WERI-Rb-1 (cell line): ENCODE measurements at regions not wholly inside any gene's neighbourhood (a gene's known extent, or its start where the extent isn't known, plus 50 kb on each side); places are given as distances from the start of the nearest gene placed in this dataset.
"Not testable (repeated sequence)": the region's sequence is repeated elsewhere in the genome, so short reads cannot be mapped to it uniquely, and the experiment has no call there.

Experiments
- DNase-seq: peaks from one replicate; pipeline ENCODE4 v3.0.0-alpha.2; 2020
- H3K27ac ChIP-seq: fragments of 250-450 bp; sonication (Bioruptor Pico); 2 replicates; pipeline ENCODE4 v1.5.1; 2020; ENCODE audit warnings: mild to moderate bottlenecking, moderate library complexity
- H3K27me3 ChIP-seq: fragments of 250-450 bp; sonication (Bioruptor Pico); 2 replicates; pipeline ENCODE4 v1.5.1; 2021; ENCODE audit warnings: mild to moderate bottlenecking, low read depth, moderate library complexity; ENCODE audit not compliant: insufficient read depth, severe bottlenecking
- H3K36me3 ChIP-seq: fragments of 250-450 bp; sonication (Bioruptor Pico); 2 replicates; pipeline ENCODE4 v1.5.1; 2020; ENCODE audit warnings: mild to moderate bottlenecking, moderate library complexity
- H3K4me3 ChIP-seq: 2 replicates; pipeline ENCODE4 v1.5.1; 2011; ENCODE audit warnings: low read depth, mild to moderate bottlenecking, control low read depth, low read length
- H3K9me3 ChIP-seq: fragments of 250-450 bp; sonication (Bioruptor Pico); 2 replicates; pipeline ENCODE4 v1.5.1; 2021; ENCODE audit warnings: mild to moderate bottlenecking, moderate library complexity; ENCODE audit not compliant: severe bottlenecking
- CTCF ChIP-seq: IDR thresholded peaks from 2 replicates; pipeline ENCODE4 v1.5.1; 2011; ENCODE audit warnings: low read depth, mild to moderate bottlenecking, control low read depth, inconsistent platforms, low read length

DNA sequence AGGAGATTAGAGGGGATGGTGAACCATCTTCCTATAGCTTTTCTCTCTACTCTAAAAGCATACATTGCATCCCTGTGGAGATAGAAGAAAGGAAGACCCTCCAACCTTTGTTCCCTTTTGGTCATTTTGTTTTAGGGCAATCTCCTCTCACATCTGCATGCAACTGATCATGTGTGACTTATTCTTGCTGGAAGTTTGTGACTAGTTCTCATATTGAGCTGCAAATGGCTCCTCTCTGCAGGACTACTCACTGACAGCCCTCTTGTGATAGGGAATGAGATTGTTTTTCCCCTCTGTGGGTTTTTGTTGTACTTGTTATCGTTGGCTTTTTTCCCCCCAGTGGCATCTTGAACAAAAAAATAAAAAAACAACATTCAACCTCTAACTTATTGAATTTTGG, 416.0 kb upstream of the CNTNAP5 start:
- Histone ChIP-seq H3K9me3 (no peaks in the 10 kb centered on the region), H3K27me3 (no peaks in the 10 kb centered on the region), H3K36me3 (no peaks in the 10 kb centered on the region), H3K4me3 (no peak overlapping the region), H3K27ac (no peak overlapping the region)
- no peak for DNase-seq
- no peak for TF ChIP-seq CTCF

GRCh38 chr2:123614596-123614995, 410.5 kb upstream of the CNTNAP5 start:
- Histone ChIP-seq H3K4me3 (no peak overlapping the region), H3K9me3 (no peaks in the 10 kb centered on the region), H3K27me3 (no peaks in the 10 kb centered on the region), H3K36me3 (no peaks in the 10 kb centered on the region), H3K27ac (no peak overlapping the region)
- no peak for DNase-seq
- no peak for TF ChIP-seq CTCF

- H3K36me3 ChIP-seq, DNase-seq, H3K27me3 ChIP-seq, H3K27ac ChIP-seq, H3K9me3 ChIP-seq, H3K4me3 ChIP-seq: not testable (repeated sequence)
These were observed 406.4 kb upstream of the CNTNAP5 start for GRCh38 chr2:123618642-123619041.

DNA sequence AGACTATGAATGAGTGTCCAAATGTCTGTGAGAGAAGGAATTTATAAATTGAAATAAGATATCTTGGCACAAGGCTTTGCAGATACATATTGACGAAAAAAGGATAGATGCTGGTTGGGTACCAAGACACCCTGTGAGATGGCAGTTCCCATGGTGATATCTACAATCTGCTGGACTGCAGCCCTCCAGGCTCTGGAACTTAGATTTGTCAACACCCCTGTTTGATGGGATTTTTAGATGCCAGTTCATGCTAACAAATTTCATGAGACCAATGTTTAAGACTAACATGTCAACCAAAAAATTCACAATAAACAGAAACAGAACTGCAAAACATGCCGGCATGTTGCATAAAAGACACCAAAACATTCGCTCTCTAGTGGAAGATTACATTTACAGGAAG, 400.3 kb upstream of the CNTNAP5 start:
- H3K27me3 ChIP-seq: no peaks in the 10 kb centered on the region
- H3K27ac ChIP-seq: no peak overlapping the region
- H3K9me3 ChIP-seq: no peaks in the 10 kb centered on the region
- TF ChIP-seq CTCF: no peak
- no peak for DNase-seq
- H3K36me3 ChIP-seq: no peaks in the 10 kb centered on the region
- no peak overlapping the region for H3K4me3 ChIP-seq

- no peaks in the 10 kb centered on the region for H3K9me3 ChIP-seq
- no peaks in the 10 kb centered on the region for H3K36me3 ChIP-seq
- DNase-seq: no peak
- no peak overlapping the region for H3K27ac ChIP-seq
- H3K27me3 ChIP-seq: no peaks in the 10 kb centered on the region
- TF ChIP-seq CTCF: no peak
- H3K4me3 ChIP-seq: no peak overlapping the region
These were observed 388.9 kb upstream of the CNTNAP5 start for GRCh38 chr2:123636232-123636631.

DNA sequence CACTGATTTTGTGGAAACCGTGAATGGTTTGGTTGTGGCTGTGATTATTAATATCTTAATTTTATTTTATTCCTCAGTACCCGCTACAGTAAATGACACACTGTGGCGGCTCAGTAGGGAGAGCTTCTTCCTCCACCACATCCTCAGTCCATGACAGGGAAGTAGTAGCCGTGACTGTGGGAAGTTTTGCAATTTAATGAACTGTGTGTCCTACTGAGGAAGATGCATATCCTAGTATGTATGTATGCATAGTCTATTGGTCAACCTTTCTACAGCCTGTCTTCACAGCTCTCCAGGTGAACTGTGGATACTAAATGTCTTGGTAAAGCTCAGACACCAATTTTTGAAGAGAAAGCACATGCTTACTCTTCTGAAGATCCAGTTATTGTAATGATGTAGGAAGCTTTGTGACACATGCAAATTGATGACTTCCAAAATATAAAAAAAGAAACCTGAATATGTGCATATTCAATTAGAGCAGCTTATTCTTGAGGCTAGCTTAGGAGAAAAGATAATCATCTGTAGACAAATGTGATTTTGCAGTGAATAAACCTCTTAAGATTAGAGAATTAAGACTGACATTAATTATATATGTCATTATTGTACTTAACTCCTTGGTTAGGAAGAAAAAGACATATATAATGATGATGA, 384.3 kb upstream of the CNTNAP5 start:
- no peak for TF ChIP-seq CTCF
- H3K9me3 ChIP-seq: no peaks in the 10 kb centered on the region
- no peak overlapping the region for H3K4me3 ChIP-seq
- no peaks in the 10 kb centered on the region for H3K36me3 ChIP-seq
- H3K27me3 ChIP-seq: no peaks in the 10 kb centered on the region
- DNase-seq: no peak
- H3K27ac ChIP-seq: no peak overlapping the region
